Ovary (tissue), 7 donors: ENCODE measurements at regions not wholly inside any gene's neighbourhood (a gene's known extent, or its start where the extent isn't known, plus 50 kb on each side); places are given as distances from the start of the nearest gene placed in this dataset.

Source experiments
- DNase-seq, 5 donors: peaks; one replicate each; pipeline ENCODE4 v3.0.0-alpha.2; 2019 to 2020
- H3K27ac ChIP-seq, 2 donors: fragments of 200-600 bp; one replicate each; pipeline versions ENCODE4 v1.5.1 to v1.8.0; 2019 to 2022
- H3K27me3 ChIP-seq: fragments of 200-600 bp; one replicate; pipeline ENCODE4 v1.8.0; 2022
- H3K36me3 ChIP-seq: fragments of 200-600 bp; sonication (generic); one replicate; pipeline ENCODE4 v1.5.1; 2019
- H3K4me1 ChIP-seq: one replicate; pipeline ENCODE4 v1.8.1; 2013; ENCODE audit warnings: mild to moderate bottlenecking, moderate library complexity; ENCODE audit not compliant: insufficient read depth
- H3K4me3 ChIP-seq: fragments of 200-600 bp; sonication (generic); one replicate; pipeline ENCODE4 v1.5.1; 2017
- H3K9me3 ChIP-seq, 2 donors: fragments of 200-600 bp in 1 of 2; sonication (generic) in 1 of 2; one replicate each; pipeline versions ENCODE4 v1.5.1 to v1.8.1; 2013 to 2019; ENCODE audit warnings: mild to moderate bottlenecking in 1 of 2, moderate library complexity in 1 of 2
- CTCF ChIP-seq, 3 donors: fragments of 450-650 bp in 2 of 3; fragments of 200-600 bp in 1 of 3; IDR thresholded peaks; one replicate each; pipeline versions ENCODE4 v1.5.1 to v1.8.0; 2016 to 2022; ENCODE audit warnings: antibody characterized with exemption in 3 of 3, mild to moderate bottlenecking in 1 of 3
- EP300 ChIP-seq: sonication (generic); formaldehyde crosslinking; IDR thresholded peaks from one replicate; pipeline ENCODE4 v1.6.1; 2017; ENCODE audit warnings: antibody characterized with exemption
- POLR2A ChIP-seq: fragments of 450-650 bp; IDR thresholded peaks from one replicate; pipeline ENCODE4 v1.6.1; 2017; ENCODE audit warnings: antibody characterized with exemption, mild to moderate bottlenecking, moderate library complexity
- WGBS, 3 donors: extraction: QIAGEN DNeasy Blood & Tissue Kit in 1 of 3; methylation state at CpG; one replicate each; pipeline versions ENCODE4 v1.1.5 to v1.1.7; 2013 to 2017; 5-methylcytosine and 5-hydroxymethylcytosine counted together
- intact Hi-C, 4 donors: fragments of 100-400 bp; cut with DNase I; formaldehyde crosslinking; loops; one replicate each; pipeline versions ENCODE4 v1.11.0 to v1.15.1; 2022 to 2023
- donor health status: DM: no; HTN: no; CAD: no; lungs with moderate emphysema.
- donor health status: DM: no; HTN: no; CAD: no.
- donor health status: Bipolar disorder and iron deficiency.
- donor health status: DM: no; HTN: no; CAD: no.
- donor health status: DM: yes; HTN: yes; CAD: no.

DNA sequence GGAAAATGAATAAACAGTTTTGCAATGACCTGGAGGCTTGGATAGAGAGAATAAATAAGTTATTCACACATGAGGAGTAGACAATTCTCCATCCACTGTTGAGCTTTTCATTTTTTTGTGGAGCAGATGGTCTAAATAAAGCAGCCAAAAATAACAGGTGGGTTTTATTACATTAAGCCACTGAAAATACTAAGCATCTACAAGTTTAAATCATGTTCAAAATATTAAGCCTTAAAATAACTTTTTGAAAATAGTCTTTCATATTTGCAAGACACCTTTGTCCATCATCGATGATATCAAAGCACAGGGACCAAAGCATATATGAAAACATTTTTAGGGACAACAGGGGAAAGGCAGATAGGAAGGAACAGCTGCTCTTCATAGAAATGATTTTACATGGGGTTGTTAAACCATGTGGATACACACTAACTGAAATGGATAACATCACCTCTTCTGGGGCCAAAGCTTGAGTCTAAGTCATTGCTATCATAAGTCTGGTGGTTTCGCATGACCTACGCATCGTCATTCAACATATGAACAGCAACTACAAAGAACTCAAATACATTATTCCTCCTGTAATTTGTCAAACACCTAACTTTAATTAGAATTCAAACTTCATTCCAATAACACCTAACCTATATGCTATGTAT lies 197.6 kb upstream of the CHST9 start:
- WGBS, 3 donors = 16 to 23% (median 20%) methylated on average over 4 of the region's 4 CpGs

DNA sequence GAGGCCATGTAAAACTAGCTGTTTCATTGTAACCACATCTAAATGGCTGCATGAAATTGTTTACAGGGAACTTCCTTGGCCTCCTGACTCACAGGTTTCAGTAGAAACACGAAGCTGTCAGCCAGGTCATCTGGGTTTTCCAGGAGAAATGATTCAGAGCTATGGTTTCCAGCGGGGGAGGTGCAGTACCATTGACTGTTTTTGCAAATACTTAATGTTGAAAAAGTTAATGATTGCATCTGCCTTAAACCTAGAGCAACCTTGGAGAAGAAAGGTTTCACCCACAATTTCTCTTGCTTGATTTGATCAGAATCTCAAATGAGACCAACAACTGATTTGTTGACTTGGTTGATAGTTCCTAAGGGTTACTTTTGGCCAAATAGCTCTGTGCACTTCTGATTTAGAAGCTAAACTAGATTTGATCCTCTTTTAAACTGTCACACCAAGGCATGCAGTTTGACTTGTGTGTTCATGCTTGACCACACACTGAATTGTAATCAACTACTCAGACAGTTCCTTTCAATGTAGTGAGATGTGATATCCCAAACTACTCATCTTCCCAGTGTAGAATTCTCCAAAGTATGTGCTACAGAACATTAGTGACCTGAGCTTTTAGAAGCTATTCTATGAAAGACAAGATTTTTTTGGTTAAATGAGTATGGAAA lies 193.5 kb upstream of the CHST9 start:
- intact Hi-C loops = no loop called here
- Histone ChIP-seq H3K4me1 (no peaks in the 10 kb centered on the region), H3K4me3 (no peak overlapping the region), H3K27me3 (no peaks in the 10 kb centered on the region), H3K36me3 (no peaks in the 10 kb centered on the region), H3K27ac (no peak overlapping the region), H3K9me3 (no peaks in the 10 kb centered on the region)
- DNase-seq = no peak
- 28 to 42% (median 33%) methylated on average over 2 of the region's 2 CpGs for WGBS, 3 donors
- TF ChIP-seq POLR2A (no peak), EP300 (no peak), CTCF (IDR thresholded peaks at IDR 0.05) (no peak)

More for the DNA sequence above, 197.6 kb upstream of the CHST9 start:
- Histone ChIP-seq H3K4me3 (no peak overlapping the region), H3K9me3 (no peaks in the 10 kb centered on the region), H3K4me1 (no peaks in the 10 kb centered on the region), H3K36me3 (no peaks in the 10 kb centered on the region), H3K27ac (no peak overlapping the region), H3K27me3 (no peaks in the 10 kb centered on the region)
- intact Hi-C loops = no loop called here
- TF ChIP-seq CTCF (IDR thresholded peaks at IDR 0.05) (no peak), EP300 (no peak), POLR2A (no peak)
- DNase-seq = no peak

DNA sequence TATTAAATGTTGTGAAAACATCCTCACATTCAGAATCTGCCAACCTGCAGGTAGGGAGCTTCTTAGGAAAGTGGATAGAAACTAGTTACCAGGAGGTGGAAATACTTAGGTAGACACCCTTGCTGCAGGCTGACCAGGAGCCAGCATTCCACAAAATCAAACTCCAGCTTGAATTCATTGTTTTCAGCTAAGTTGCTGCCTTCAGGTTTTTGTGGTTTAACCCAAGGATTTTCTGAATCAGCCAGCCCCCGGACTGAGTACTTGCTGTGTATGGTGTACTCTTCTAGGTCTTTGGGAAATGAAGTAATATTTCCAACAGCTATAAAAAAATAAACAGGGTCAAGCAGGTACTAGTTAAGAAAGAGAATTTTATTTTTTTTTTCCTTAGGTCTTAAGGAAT lies 192.1 kb upstream of the CHST9 start:
- Histone ChIP-seq H3K4me3 (no peak overlapping the region), H3K9me3 (no peaks in the 10 kb centered on the region), H3K27ac (no peak overlapping the region), H3K4me1 (no peaks in the 10 kb centered on the region), H3K36me3 (no peaks in the 10 kb centered on the region), H3K27me3 (no peaks in the 10 kb centered on the region)
- no peak for DNase-seq
- TF ChIP-seq POLR2A (no peak), CTCF (IDR thresholded peaks at IDR 0.05) (no peak), EP300 (no peak)
- 18 to 26% (median 23%) methylated on average over 1 of the region's 1 CpG for WGBS, 3 donors
- intact Hi-C loops = no loop called here

- DNase-seq = no peak
- Histone ChIP-seq H3K4me1 (no peaks in the 10 kb centered on the region), H3K9me3 (no peaks in the 10 kb centered on the region), H3K4me3 (no peak overlapping the region), H3K27me3 (no peaks in the 10 kb centered on the region), H3K27ac (no peak overlapping the region), H3K36me3 (no peaks in the 10 kb centered on the region)
- 50 to 71% (median 64%) methylated on average over 1 of the region's 1 CpG for WGBS, 3 donors
- TF ChIP-seq CTCF (IDR thresholded peaks at IDR 0.05) = no peak
- TF ChIP-seq EP300 = no peak
- no peak for TF ChIP-seq POLR2A
- intact Hi-C loops = no loop called here
Observed at GRCh38 chr18:27372386-27372785, 187.3 kb upstream of the CHST9 start.
